Fibroblast of villous mesenchyme (primary cell): ENCODE measurements at regions not wholly inside any gene's neighbourhood (a gene's known extent, or its start where the extent isn't known, plus 50 kb on each side); places are given as distances from the start of the nearest gene placed in this dataset.

Experiments used
- DNase-seq: peaks from one replicate; pipeline ENCODE4 v3.0.0-alpha.2; 2010; ENCODE audit warnings: low read depth
- H3K4me3 ChIP-seq: 2 replicates; pipeline ENCODE4 v1.5.1; 2011; ENCODE audit warnings: low read depth, mild to moderate bottlenecking, low read length
- TF ChIP-seq, protein P1 (sequence below): IDR thresholded peaks from 2 replicates; pipeline ENCODE4 v1.5.1; 2012; ENCODE audit warnings: low read depth, mild to moderate bottlenecking, low read length; ENCODE audit not compliant: insufficient read depth

DNA sequence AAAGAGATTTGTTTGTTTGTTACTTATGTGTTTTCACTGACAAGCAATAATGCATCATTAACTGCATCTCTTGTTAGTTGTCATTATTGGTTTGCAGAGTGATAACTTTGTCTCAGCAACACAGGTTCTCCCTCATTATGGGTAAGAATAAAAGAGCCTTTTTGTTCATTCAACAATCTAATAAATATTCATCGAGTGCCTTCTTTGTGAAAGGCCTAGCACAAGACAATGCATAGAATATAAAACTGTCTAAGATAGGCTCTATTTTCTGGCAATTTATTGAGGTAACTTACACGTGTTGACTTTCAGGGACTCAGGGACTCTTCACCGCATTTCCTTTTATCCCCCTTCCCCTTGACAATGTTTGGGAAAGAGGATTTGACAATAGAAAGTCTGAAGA lies 95.5 kb upstream of the KRR1 start:
- DNase-seq: no peak
- H3K4me3 ChIP-seq: no peak overlapping the region
- TF ChIP-seq, protein P1, sequence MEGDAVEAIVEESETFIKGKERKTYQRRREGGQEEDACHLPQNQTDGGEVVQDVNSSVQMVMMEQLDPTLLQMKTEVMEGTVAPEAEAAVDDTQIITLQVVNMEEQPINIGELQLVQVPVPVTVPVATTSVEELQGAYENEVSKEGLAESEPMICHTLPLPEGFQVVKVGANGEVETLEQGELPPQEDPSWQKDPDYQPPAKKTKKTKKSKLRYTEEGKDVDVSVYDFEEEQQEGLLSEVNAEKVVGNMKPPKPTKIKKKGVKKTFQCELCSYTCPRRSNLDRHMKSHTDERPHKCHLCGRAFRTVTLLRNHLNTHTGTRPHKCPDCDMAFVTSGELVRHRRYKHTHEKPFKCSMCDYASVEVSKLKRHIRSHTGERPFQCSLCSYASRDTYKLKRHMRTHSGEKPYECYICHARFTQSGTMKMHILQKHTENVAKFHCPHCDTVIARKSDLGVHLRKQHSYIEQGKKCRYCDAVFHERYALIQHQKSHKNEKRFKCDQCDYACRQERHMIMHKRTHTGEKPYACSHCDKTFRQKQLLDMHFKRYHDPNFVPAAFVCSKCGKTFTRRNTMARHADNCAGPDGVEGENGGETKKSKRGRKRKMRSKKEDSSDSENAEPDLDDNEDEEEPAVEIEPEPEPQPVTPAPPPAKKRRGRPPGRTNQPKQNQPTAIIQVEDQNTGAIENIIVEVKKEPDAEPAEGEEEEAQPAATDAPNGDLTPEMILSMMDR: no peak

DNA sequence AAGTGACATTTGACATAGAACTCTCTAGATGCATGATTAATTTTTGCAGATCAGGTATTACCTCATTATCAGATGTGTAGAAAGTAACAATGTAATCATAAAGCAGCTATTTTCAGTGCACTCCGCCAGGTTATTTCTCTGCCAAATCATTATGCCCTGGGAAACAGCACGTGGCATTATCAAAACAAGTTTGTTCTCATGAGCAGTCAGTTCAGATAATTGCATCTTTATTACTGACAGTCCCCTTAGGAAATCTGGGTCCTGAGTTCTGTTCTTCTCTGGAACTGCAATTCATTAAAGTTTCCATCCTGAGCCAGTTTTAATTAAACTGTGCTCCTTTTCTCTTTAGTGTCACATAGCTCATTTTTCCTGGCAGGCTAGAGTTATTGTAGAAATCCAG lies 94.7 kb upstream of the KRR1 start:
- no peak overlapping the region for H3K4me3 ChIP-seq
- TF ChIP-seq, protein P1: no peak
- no peak for DNase-seq

DNA sequence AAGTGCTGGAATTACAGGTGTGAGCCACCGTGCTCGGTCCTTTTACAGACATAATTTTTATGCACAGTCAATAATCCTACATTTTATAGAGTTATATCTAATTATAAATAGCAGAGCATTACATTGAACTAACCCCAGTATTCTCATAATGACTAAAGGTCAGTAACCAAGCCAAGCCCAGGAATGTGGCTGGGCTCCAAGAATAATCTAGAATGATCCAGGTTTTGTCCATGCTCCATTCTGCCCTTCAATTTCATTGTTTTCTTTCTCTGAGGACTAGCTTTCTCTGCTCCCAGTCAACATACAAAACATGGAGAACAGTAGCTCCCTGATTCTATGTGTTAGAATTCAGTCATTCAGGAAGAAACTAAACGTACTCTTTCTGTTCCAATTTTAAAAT lies 92.1 kb upstream of the KRR1 start:
- TF ChIP-seq, protein P1: no peak
- no peak for DNase-seq
- H3K4me3 ChIP-seq: no peak overlapping the region

DNA sequence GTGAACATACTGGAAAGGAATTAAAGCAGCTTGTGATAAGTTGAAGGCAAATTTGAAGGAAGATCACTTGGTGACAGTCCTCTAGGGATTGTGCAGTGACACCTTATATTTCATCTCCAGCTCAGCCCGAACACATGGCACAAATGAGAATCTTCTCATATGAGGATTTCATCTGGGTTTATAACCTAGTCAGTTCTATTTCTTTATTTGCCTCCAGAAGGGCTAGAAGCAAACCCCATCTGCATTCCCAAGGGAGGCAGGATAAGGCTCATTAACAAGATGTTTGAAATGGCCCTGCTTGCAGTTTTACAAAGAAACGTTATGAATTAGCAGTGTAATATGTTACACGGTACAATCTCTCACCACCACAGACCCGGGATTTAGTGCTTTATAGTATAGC lies 90.7 kb upstream of the KRR1 start:
- DNase-seq: no peak
- TF ChIP-seq, protein P1: no peak
- no peak overlapping the region for H3K4me3 ChIP-seq

DNA sequence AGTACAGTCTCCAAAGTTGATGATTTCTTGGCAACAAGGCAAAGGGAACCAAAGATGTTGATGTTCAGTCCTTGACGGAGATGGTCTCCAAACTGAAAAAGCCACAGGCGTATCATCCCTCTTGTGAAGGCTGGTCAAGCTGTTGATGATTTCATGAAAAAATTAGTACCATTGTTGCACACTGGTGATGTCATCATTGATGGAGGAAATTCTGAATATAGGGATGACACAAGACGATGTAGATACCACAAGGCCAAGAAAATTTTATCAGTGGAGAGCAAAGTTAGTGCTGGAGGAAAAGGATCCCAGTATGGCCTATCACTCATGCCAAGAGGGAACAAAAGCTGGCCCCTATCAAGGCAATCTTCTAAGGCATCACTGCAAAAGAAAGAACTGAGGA lies 88.7 kb upstream of the KRR1 start:
- no peak overlapping the region for H3K4me3 ChIP-seq
- DNase-seq: no peak

DNA sequence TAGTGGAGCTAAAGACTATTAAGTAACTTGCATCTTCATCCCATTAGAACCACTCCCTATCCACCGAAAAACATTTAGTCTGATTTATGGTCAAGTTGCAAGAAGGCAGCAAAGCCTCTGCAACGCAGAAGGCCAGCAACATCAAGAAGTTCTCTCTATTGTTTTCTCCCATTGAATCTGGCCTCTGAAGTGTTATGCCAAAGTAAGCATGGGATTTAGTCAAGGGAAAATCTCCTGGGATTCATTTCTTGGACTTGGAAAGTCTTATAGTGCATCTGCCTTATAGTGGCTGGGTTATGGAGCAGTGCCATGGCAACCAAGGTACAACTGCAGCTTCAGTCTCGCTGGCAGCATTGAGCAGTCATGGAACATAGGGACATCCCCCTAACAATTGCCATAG lies 87.7 kb upstream of the KRR1 start:
- TF ChIP-seq, protein P1: no peak
- DNase-seq: no peak

More for the DNA sequence above, 88.7 kb upstream of the KRR1 start:
- TF ChIP-seq, protein P1: no peak

DNA sequence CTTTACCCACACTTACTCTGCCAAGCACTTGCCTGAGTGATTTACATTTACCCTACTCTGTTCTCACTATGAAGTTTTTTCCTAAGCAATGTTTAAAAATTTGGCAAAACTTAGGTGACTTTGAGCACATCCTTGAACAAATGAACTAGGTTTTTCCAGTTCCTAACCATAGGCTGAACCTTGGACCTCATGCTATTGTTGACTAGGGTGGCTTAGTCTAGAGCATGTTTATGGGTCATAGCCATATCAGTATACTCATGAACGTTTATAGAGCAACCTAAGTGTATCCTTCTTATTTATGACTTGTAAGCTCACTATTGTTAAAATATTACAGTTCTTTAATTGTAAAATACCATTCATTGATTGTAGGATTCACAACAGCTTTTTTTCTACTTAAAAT lies 85.0 kb upstream of the KRR1 start:
- DNase-seq: no peak
- TF ChIP-seq, protein P1: no peak
- H3K4me3 ChIP-seq: no peak overlapping the region

More for the DNA sequence above, 87.7 kb upstream of the KRR1 start:
- no peak overlapping the region for H3K4me3 ChIP-seq
